IPS DF 6.9 (cell line): ENCODE measurements at regions not wholly inside any gene's neighbourhood (a gene's known extent, or its start where the extent isn't known, plus 50 kb on each side); places are given as distances from the start of the nearest gene placed in this dataset.

Experiments
- DNase-seq: peaks from one replicate; pipeline ENCODE4 v3.0.0-alpha.2; 2013; ENCODE audit warnings: low read depth, low spot score
- H3K27ac ChIP-seq: one replicate; pipeline ENCODE4 v1.5.1; 2013; ENCODE audit warnings: low read length, control low read depth
- H3K27me3 ChIP-seq: 2 replicates; pipeline ENCODE4 v1.6.1; 2013; ENCODE audit warnings: mild to moderate bottlenecking, low read length; ENCODE audit not compliant: control insufficient read depth, insufficient read depth
- H3K36me3 ChIP-seq: 2 replicates; pipeline ENCODE4 v1.6.1; 2013; ENCODE audit warnings: low read length; ENCODE audit not compliant: control insufficient read depth, insufficient read depth
- H3K4me1 ChIP-seq: 2 replicates; pipeline ENCODE4 v1.6.1; 2013; ENCODE audit warnings: low read length; ENCODE audit not compliant: control insufficient read depth, insufficient read depth
- H3K4me3 ChIP-seq: 2 replicates; pipeline ENCODE4 v1.5.1; 2013; ENCODE audit warnings: mild to moderate bottlenecking, low read length
- H3K9me3 ChIP-seq: 2 replicates; pipeline ENCODE4 v1.6.1; 2013; ENCODE audit warnings: low read length, inconsistent platforms; ENCODE audit not compliant: control insufficient read depth, insufficient read depth
- WGBS: extraction: QIAGEN DNeasy Blood & Tissue Kit; methylation state at CpG from one replicate; pipeline ENCODE4 v1.1.7; 2013; ENCODE audit warnings: mixed read lengths, missing lambda C conversion rate; ENCODE audit not compliant: insufficient read length, insufficient coverage; 5-methylcytosine and 5-hydroxymethylcytosine counted together

DNA sequence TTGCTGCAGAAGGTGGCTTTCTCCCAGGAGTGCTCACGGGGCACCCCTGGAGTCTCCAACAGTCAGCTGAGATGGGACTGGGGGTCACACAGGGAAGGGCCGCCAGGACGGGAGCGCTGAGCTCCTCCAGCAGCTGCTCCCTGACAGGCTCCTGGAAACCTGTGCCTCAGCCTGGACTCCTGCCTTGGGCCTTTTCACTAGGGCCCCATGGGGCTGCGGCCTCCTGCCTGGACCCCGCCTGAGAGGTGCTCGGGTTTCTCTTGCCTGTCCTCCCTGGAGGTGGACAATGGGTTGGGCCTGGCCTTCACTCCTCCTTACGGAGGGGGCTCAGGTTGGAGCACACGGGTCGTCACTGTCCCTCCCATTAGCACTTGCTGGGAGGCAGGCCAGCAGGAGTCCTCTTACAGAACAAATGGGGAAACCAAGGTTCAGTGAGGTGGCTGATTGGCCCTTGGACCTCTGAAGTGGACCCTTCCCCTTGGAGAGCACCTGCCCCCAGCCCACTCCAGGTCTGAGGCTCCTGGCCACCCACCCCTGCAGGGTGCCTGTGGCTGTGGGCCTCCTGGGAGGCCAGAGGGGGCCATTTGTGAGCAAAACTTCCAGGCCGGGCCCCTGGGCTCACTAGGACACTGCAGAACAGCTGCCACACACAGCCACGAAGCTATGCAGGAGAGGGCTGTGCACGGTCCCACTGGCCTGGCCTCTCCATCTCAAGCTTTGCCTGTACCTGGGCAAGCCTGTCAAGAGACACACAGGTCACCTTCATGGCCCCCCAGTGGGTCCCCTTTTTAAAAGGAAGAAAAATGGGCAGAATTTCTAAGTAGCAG, 57.1 kb upstream of the ODC1 start:
- Histone ChIP-seq H3K36me3 (no peaks in the 10 kb centered on the region), H3K4me1 (no peaks in the 10 kb centered on the region), H3K4me3 (no peak overlapping the region), H3K9me3 (no peaks in the 10 kb centered on the region), H3K27me3 (no peaks in the 10 kb centered on the region), H3K27ac (no peak overlapping the region)
- no CpG with 5 or more reads among the region's 13 CpGs for WGBS
- DNase-seq: no peak

DNA sequence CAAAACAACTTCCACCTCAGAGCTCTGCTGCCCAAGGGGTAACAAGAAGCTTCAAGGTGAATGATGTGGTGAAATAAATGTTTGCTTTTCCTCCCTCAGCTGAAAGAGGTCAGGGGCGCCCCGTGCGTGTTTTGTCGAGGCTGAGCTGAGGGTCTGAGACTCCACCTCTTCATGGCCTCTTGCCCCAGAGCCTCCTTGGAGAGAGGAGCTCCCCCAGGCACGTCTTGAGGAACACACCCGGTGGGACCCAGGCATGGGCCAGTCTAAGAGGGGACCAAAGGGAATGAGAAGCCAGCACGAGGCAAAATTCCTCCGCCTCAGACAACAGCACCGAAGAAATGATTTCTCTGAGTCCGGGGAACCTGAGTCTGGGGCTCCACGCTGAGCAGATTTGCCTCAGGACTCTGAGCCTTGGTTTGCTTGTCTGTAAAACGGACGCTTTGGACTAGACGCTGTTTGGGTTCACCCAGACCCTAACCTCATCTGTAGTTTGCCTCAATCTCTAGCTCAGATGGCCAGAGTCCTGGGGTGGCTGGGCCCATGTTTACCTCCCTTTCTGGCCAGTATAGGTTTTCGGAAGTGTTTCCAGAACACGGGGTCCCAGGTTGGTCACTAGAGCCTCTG, 56.4 kb upstream of the ODC1 start:
- Histone ChIP-seq H3K4me3 (no peak overlapping the region), H3K36me3 (no peaks in the 10 kb centered on the region), H3K4me1 (no peaks in the 10 kb centered on the region), H3K9me3 (no peaks in the 10 kb centered on the region), H3K27me3 (no peaks in the 10 kb centered on the region), H3K27ac (no peak overlapping the region)
- no peak for DNase-seq
- no CpG with 5 or more reads among the region's 16 CpGs for WGBS

DNA sequence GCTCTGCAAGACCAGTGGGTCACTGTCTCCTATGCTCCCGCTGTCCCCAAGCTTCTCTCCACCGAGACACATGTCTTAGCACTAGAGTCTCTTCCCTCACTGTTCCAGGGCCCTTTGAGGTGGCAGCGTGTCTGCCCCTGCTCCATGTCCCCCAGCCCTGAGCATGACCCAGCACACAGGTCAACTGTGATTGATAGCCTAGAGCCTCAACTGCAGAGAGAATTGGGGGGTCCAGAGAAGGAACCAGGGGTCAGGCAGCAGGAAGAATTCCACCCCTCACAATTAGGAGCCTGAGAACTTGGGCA, 54.6 kb upstream of the ODC1 start:
- WGBS: no CpG with 5 or more reads among the region's 3 CpGs
- DNase-seq: no peak
- Histone ChIP-seq H3K27ac (no peak overlapping the region), H3K27me3 (no peaks in the 10 kb centered on the region), H3K4me1 (no peaks in the 10 kb centered on the region), H3K36me3 (no peaks in the 10 kb centered on the region), H3K4me3 (no peak overlapping the region), H3K9me3 (no peaks in the 10 kb centered on the region)

DNA sequence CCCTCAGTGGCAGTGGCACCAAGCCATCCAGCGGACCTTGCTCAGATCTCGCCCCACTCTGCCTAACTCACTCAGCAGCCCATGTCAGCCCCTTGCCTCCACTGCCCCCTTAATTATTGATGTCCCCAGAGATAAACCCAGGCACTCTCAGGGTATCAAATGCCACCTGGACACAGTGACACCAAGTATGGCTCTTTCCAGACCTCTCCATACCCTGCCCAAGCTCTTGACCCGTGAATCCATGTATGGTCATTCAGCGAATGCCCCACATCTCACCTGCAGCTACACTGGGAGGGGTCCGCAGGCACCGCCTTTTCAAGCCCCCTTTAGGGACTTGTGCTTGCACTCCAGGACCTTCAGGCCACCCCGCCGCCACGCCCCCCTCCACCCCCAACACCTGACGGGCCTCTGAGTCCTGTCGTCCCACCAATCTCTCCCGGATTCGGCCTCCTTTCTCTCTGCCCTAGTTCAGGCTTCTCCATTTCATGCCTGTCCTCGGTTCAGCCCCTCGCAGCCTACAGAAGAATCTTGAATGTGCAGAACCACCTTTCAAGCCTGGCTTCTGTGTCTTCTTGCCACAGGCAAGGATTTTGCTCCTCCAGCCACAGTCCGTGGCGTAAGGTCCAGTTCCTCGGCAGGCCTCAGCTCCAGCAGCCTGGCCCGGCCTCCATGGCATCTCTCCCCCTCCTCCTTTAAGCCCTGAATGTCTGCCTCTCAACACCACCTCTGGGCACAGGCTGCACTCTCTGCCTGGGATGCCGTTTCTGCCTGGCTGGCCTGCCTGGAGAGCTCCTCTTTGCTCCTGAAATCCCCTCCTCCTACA, 54.1 kb upstream of the ODC1 start:
- no peak for DNase-seq
- WGBS: no CpG with 5 or more reads among the region's 20 CpGs
- no peak overlapping the region for H3K4me3 ChIP-seq
- H3K27ac ChIP-seq: no peak overlapping the region
- H3K9me3 ChIP-seq: no peaks in the 10 kb centered on the region
- H3K4me1 ChIP-seq: no peaks in the 10 kb centered on the region
- no peaks in the 10 kb centered on the region for H3K27me3 ChIP-seq
- no peaks in the 10 kb centered on the region for H3K36me3 ChIP-seq

DNA sequence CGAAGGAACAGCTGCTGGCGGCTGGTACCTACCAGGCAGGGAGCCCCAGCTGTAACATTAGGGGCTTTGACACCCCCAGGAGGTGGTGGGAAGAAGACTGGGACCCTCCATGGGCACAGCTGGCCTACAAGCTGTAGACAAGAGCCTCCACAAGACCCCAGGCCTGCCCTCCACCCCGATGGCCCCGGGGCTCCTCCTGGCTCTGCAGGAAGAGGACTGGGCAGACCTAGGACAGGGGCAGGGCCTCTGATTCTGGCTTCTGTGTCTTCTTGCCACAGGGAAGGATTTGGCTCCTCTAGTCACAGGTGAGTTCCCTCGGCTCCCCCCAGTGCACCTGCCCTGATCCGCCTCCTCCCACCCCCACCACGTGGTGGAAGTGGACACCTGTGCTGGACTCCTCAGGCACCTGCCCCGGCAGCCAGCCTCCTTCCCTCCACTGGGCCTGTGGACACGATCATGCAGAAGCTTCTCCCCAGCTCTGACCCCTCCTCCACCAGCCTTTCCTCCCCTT, 53.4 kb upstream of the ODC1 start:
- no peaks in the 10 kb centered on the region for H3K9me3 ChIP-seq
- WGBS: no CpG with 5 or more reads among the region's 9 CpGs
- no peaks in the 10 kb centered on the region for H3K36me3 ChIP-seq
- no peak for DNase-seq
- H3K27ac ChIP-seq: no peak overlapping the region
- H3K4me1 ChIP-seq: no peaks in the 10 kb centered on the region
- H3K27me3 ChIP-seq: no peaks in the 10 kb centered on the region
- H3K4me3 ChIP-seq: no peak overlapping the region

DNA sequence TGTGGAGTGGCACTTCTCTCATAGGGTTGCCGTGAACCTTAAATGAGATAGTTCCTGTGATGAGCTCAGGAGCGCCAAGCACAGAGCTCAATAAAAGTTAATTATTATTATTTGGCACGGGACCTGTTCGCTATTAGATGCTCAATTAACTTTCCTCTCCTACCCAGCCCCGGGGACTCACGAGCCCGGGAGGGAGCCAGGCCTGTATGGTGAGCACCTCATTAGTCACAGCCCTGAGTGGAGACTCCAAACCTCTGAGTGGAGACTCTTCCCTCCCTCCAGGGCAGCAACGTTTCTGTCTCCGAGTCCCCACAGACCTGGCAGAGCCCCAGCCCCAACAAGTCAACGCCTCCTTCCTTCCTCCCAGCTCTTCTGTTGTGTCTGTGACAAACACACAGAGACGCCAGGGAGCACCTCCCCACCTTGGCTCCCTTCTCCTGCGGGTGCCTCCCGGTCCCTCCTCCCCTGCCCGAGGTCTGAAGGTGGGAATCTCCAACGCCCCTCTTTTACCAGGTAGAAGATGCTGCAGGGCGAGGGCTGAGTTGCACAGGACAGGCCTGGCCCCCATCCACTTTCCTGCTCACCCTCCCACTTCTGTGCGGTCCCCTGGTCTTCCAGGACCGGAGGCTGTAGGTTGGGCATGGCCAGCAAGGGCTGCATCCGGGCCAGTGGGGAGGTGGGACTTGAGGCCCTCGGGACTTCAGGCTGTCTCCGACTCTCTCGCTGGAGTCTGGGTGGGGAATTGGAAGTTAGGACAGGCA, 52.7 kb upstream of the ODC1 start:
- H3K4me3 ChIP-seq: no peak overlapping the region
- no CpG with 5 or more reads among the region's 22 CpGs for WGBS
- no peaks in the 10 kb centered on the region for H3K4me1 ChIP-seq
- H3K9me3 ChIP-seq: no peaks in the 10 kb centered on the region
- DNase-seq: no peak
- no peak overlapping the region for H3K27ac ChIP-seq
- H3K36me3 ChIP-seq: no peaks in the 10 kb centered on the region
- H3K27me3 ChIP-seq: no peaks in the 10 kb centered on the region

DNA sequence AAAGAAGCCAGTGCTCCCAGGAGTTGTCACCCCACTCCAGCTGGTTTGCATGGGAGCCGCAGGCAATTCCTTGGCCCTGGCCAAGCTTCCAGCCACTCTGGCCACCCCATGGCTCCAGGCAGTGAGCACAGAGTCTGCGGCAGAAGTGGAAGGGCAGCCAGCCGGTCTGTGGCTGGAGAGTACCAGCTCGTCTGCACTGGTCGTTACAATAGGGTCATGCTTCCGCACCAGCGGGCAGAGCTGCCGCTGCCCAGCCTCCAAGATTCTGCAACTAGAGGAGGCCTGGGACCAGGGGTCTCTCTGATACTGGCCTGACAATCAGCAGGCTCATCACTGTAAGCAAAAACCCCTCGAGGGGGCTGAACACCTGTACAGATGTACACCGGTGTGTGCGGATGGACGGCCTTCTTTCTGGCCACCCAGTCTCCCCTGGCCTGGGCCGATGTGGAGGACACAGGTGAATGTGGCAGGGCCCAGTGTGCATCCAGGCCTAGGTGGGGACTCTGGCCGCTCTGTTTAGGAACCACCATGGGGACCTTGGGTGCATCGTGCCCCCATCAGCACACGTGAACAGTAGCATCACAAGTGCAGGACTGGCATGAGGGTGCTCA, 51.9 kb upstream of the ODC1 start:
- Histone ChIP-seq H3K36me3 (no peaks in the 10 kb centered on the region), H3K4me3 (no peak overlapping the region), H3K4me1 (no peaks in the 10 kb centered on the region), H3K9me3 (no peaks in the 10 kb centered on the region), H3K27ac (no peak overlapping the region), H3K27me3 (no peaks in the 10 kb centered on the region)
- no CpG with 5 or more reads among the region's 16 CpGs for WGBS
- DNase-seq: no peak

DNA sequence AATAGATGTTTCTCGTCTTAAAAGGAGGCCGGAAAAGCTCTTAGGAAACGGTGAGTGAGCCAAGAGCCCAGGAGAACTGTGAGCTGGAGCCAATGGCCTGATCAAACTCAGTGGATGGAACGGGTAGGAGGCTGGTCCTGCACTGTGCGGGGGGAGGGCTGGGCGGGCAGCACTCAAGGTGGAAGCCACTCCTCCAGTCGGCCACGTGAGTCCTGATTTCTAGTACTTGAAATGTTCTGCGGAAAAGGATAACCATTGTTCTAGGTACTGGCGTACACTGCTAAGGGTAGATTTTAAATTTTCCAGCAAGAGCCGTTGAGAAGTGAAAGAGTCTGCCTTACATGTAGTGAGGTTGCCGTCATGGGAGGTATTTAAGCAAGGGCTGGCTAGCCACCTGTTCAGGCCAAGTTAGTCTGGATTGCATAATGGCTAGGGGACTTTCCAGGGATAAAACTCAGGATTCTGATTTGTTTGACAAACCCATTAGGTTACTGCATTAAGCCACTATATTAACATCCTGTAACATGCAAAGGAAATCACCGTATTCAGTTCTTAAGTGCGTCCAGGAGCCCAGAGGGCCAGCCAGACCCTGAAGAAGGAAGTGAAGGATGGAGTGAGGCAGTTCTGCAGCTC, 51.3 kb upstream of the ODC1 start:
- Histone ChIP-seq H3K9me3 (no peaks in the 10 kb centered on the region), H3K4me3 (no peak overlapping the region), H3K27ac (no peak overlapping the region), H3K27me3 (no peaks in the 10 kb centered on the region), H3K36me3 (no peaks in the 10 kb centered on the region), H3K4me1 (no peaks in the 10 kb centered on the region)
- no peak for DNase-seq
- no CpG with 5 or more reads among the region's 14 CpGs for WGBS

DNA sequence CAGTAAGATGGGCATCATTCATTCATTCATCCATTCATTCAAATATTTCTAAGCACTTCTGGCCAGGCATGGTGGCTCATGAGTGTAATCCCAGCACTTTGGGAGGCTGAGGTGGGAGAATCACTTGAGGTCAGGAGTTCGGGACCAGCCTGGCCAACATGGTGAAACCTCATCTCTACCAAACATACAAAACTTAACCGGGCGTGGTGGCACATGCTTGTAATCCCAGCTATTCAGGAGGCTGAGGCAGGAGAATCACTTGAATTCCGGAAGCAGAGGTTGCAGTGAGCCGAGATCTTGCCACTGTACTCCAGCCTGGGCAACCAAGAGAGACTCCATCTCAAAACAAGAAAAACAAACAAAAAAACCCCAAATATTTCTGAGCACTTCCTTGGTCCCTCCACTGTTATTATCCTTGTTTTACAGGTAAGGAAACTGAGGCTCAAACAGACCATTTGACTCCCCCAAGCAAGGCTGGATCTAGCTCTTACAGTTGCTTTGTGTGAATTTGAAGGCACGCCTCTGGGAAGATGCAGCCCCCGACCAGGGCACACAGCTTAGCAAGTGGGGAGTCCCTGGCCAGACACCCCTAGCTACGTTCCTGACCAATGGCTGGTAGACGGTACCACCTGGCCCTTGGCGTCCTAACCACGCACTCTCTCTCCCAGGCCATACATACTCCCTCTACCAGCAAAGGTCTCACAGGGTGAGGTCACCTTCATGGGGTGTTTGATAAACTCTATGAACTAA, 50.6 kb upstream of the ODC1 start:
- Histone ChIP-seq H3K36me3 (no peaks in the 10 kb centered on the region), H3K27ac (no peak overlapping the region), H3K27me3 (no peaks in the 10 kb centered on the region), H3K4me3 (no peak overlapping the region), H3K4me1 (no peaks in the 10 kb centered on the region), H3K9me3 (no peaks in the 10 kb centered on the region)
- DNase-seq: no peak
- WGBS: no CpG with 5 or more reads among the region's 11 CpGs
